ENCODE measurements at regions not wholly inside any gene's neighbourhood (a gene's known extent, or its start where the extent isn't known, plus 50 kb on each side); places are given as distances from the start of the nearest gene placed in this dataset.

GRCh38 chr5:36377192-36377591, 75.5 kb upstream of the RANBP3L start:
- TF ChIP-seq POLR2A (IDR thresholded peaks at IDR 0.05) (no peak), CTCF (IDR thresholded peaks at IDR 0.05) (no peak)

Measured in testis (tissue), 2 donors.